Activated CD4-positive, alpha-beta T cell treated with anti-CD3 and anti-CD28 coated beads for 24 hours (primary cell): ENCODE measurements at regions not wholly inside any gene's neighbourhood (a gene's known extent, or its start where the extent isn't known, plus 50 kb on each side); places are given as distances from the start of the nearest gene placed in this dataset.

Experiments used
- DNase-seq, 2 donors: peaks; one replicate each; pipeline ENCODE4 v3.0.0-alpha.2; 2020; ENCODE audit warnings: low read depth in 2 of 2

GRCh38 chr14:89015016-89015415 lies 190.6 kb downstream of the TTC8 start:
- DNase-seq, result no peak

DNA sequence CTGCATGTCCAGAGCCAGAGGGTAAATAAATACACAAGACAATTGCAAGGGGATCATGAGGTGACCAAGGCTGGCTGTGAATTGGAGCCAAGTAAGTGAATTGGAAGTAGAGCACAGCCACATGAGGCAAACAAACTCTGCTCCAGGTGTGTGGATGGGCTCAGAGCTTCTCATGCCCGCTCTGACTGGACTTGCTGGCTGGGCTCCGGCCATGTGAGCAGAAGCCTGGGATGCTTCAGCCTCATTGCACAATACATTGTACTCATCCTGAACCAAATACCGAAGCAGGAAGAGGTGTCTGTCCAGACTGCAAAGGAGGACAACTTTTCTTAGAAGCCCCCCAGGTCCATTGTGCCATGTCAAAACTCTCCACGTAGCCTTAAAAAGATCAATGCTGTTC lies 193.0 kb downstream of the TTC8 start:
- DNase-seq, result no peak

GRCh38 chr14:89022274-89022673 lies 197.8 kb downstream of the TTC8 start:
- no peak for DNase-seq

- DNase-seq, result no peak
These were observed 200.2 kb downstream of the TTC8 start for GRCh38 chr14:89024691-89025090.

DNA sequence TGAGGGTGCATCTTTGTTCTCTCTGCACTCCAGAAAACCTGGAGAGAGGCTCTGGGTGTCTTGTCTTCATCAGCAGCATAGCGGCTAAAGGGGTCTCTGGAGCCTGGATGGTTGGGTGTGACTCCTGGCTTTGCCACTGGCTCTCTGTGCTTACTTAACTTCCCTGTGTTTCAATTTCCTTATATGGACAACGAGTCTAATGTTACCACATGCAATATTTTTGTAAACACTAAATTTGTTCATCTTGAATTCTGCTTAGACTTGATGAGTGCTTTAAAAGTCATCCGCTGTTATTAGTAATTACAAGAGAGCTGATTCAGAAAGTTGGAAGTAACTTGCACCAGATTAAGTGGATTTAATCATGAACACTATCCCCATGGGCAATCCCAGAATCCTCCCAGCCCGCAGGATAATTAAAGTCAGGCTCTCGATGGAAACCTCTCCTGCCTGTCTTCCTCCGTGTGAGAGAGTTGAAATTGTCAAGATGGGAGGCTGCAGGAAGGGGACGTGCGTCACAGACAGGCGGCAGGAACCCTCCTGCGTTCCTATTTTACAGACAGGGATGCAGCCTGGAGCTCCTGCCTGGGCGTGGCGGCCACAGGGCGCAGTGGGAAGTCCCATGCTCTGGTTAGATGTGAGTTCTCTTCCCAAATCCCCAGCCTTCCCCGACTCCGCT lies 201.2 kb downstream of the TTC8 start:
- no peak for DNase-seq

- DNase-seq, result peak; percentile 43 to 45
These were observed 202.8 kb downstream of the TTC8 start for GRCh38 chr14:89027097-89027740.

DNA sequence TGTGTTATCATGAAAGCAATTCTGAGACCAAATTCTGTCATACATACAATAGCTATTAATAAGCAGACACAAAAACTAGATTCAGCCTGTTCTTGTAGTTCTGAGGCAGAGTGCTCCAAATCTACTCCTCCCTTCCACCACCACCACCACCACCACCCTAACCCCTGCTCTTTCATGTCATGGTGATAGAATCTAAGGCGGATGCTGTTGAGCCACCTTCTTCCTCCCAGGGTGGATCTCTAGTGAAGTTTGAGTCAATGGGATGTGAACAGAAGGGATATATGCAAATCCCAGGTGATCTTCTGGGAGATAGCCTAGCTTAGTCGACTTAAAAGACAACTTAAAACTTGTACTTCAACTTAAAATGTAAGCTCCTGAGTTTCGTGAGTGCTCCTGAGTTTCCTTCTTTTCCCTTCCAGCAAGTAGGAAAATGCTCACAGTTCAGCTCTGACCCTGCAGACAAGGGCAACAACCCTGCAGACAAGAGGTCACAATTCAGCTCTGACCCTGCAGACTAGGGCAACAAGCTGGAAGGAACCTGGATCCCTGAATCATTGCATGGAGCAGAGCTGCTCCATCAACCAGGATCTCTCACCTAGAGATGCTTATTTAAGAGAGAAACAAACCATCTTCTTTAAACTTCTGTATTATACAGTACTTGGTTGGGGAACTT lies 204.1 kb downstream of the TTC8 start:
- no peak for DNase-seq

DNA sequence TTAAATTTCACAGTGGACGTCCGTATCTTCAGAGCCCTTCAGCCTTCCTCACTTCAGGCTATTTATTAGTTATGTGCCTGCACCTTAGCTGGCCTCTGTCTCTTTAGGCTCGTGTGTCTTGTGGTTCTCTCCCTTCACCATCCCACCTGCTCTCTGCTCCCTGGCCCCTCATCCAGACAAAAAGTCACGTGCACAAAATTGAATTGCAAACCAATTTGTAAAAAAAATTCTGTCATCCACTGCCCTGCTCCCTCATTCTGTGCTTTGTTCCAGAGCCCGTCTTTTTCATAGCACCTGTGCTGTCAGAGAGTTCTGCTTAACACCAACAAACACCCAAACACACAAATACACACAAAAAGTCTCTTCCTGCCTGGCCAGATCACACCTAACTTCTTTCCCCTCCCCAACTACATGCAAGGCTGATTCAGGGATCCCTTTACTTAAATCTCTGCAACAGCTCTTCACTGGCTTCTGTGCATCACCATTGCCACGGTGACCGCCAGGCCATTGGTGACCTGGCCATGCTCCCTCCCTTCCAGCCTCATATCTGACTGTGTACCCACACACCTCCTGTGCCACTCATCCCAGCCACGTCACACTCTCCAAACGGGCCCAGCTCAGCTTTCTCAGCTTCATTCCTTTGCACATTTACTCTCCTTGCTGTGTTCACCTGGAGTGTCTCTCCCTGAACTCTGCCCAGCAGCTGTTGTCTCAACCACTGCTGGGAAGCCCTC lies 205.7 kb downstream of the TTC8 start:
- DNase-seq, result no peak

DNA sequence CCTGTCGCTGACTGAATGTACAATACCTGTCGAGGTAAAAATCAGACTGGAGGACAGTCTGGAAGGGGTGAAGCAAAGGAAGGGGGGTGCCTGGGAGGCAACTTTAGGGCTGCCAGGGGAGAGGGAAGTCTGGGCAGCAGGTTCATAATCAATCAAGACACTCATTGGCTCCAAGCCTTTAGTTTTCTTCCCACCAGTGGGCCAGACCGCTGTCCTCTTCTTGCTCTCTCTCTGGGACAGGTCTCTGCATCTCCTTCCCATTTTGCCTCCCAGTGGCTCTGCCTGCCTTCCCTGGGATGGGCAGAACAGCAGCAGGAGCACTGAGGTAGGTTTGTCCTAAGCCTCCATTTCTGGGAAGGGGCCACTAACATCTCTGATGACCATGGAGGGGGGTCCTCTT lies 206.5 kb downstream of the TTC8 start:
- DNase-seq, result no peak

- DNase-seq, result no peak
These were observed 207.7 kb downstream of the TTC8 start for GRCh38 chr14:89032086-89032649.

DNA sequence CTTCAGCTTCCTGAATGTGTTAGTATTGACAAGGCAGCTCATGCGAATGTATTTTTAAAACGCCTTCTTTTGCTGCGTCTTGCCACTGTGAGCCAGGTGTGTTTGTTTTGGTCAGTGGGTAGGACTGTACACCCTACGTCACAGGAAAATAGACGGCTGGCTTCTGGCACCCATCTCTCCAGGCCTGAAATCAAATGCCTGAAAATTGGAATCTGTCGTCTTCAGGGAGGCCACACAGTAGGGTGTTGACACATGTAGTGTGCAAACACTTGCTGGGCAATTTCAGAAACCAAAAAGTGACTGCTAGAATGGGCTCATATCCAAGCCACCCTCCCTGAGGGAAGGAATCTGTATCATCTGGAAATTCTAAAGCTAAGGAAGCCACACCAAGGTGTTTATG lies 209.3 kb downstream of the TTC8 start:
- no peak for DNase-seq

DNA sequence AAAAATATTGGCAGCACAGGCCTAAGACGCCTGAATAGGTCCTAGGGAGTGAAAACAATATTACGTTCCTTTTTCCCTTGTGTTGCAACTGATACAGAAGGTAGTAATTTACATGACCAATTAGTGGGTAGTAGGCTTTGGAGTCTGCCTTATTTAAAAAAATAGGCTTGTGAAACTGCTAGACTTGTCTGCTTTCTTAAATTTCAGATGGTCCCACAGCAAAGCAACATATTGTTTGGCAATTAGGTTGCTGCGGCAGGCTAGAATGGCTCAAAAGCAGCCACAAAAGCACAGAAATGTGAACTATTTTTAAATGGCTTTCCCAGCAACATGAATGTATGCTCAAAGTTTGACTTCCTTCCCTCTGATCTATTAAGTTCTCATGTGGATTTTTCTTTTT lies 211.9 kb downstream of the TTC8 start:
- DNase-seq, result no peak

DNA sequence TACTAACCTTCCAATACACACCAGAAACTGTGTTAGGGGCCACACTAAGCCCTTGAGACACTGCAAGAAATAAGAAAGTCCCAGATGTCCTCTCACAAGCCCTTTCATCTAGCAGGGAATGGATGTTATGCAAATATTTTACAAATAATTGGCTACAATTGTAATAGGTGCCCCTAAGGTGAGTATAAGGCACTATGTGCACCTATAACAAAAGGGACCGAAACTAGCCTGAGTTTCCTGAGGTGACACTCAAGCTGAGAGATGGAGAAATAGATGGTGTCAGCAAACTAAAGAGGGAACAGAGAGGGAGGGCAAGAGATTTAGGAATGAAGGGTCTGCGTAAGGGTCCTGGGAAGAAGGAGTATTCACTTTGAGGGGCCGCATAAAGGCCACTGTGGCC lies 212.6 kb downstream of the TTC8 start:
- DNase-seq, result no peak

DNA sequence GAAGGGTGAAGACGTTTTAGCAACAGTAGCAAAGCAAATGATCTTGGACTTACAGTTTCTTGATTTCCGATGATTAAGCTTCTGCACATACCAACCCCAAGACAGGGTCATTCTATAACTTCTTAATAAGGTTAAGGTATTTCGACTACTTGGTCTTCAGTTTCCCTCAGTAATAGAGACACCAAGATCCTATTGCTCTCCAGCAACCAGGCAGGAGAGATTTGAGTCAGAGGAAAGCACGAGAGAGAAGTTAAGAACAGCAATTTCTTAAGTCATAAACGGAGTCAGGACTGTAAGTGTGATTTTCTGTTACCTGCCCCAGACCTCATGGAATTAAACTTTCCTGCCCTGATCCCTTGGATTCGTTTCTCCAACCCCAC lies 215.6 kb downstream of the TTC8 start:
- DNase-seq, result no peak

GRCh38 chr14:89040460-89041256 lies 216.2 kb downstream of the TTC8 start:
- peak; percentile 82 to 87 for DNase-seq

- DNase-seq, result no peak
These were observed 216.8 kb downstream of the TTC8 start for GRCh38 chr14:89041257-89041582.

DNA sequence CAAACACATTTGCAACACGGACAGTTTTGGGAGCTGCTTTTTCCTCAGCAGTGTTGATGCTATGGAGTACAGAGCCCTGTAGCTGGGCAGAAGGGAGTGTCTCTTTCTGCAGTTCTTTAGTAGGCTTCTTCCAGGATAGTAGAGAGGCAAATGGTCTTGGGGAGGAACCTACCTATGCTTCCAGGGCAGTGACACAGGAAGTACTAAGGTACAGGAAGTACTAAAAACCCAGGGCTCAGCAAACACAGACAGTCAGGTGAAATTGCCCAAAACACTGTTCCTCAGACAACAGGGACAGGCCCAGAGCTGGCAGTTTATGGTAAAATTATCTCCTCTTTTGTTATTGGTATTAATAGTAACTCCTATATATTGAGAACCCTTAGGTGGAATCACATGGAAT lies 217.6 kb downstream of the TTC8 start:
- DNase-seq, result no peak

DNA sequence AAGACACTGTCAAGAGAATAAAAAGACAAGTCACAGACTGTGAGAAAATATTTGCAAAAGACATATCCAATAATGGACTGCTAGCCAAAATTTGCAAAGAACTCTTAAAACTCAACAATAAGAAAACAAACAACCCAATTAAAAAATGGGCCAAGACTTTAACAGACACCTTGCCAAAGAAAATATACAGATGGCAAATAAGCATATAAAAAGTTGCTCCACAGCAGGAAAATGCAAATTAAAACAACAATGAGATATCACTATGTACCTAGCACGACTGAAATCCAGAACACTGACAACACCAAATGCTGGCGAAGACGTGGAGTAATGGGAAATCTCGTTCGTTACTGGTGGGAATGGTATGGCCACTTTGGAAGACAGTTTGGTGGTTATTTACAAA lies 228.9 kb downstream of the TTC8 start:
- DNase-seq, result no peak

- no peak for DNase-seq
These were observed 231.9 kb downstream of the TTC8 start for GRCh38 chr14:89056394-89056793.

GRCh38 chr14:89058697-89059096 lies 234.2 kb downstream of the TTC8 start:
- no peak for DNase-seq

DNA sequence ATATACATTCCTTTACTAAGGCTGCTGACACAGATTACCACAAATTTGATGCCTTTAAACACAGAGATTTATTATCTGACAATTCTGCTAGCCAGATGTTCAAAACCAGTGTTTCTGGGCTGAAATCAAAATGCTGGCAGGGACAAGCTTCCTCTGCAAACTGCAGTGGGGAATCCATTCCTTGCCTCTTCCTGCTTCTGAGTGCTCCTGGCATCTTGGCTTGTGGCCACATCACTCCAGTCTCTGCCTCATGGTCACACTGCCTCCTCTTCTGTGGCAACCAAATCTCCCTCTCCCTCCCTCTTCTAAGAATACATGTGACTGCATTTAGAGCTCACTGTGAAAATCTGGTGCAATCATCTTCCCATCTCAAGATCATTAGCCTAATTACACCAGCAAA lies 235.7 kb downstream of the TTC8 start:
- no peak for DNase-seq

DNA sequence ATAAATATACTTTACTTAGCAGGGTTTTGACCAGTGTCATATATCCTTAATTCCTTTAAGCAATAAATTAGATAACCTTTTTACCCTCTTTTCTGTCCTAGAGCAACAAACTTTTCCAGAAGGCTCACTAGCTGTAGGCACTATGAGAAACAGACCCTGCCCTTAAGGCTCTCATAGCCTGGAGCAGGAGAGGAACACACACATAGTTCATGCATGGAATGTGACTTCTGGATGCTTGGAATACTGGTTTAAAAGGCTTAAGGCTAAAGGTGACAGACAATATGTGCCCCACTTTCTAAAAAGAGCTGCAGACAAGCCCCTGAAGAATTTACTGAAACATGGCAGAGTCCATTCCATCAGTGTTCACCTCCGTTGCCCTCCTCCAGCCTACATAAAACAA lies 237.2 kb downstream of the TTC8 start:
- no peak for DNase-seq
